Epithelial cell of prostate (primary cell): ENCODE measurements at regions not wholly inside any gene's neighbourhood (a gene's known extent, or its start where the extent isn't known, plus 50 kb on each side); places are given as distances from the start of the nearest gene placed in this dataset.
"Not testable (repeated sequence)": the region's sequence is repeated elsewhere in the genome, so short reads cannot be mapped to it uniquely, and the experiment has no call there.

Source experiments
- DNase-seq: peaks from one replicate; pipeline ENCODE4 v3.0.0-alpha.2; 2011; ENCODE audit warnings: low read depth, low spot score
- H3K27ac ChIP-seq: fragments of 450-650 bp; 2 replicates; pipeline ENCODE4 v1.5.1; 2017; ENCODE audit warnings: mild to moderate bottlenecking

GRCh38 chrX:1764883-1765364 is 150.1 kb downstream of the ASMT start:
- DNase-seq, H3K27ac ChIP-seq: not testable (repeated sequence)

- H3K27ac ChIP-seq: no peak overlapping the region
- DNase-seq: no peak
Observed at GRCh38 chrX:1767026-1767425, 152.2 kb downstream of the ASMT start.

DNA sequence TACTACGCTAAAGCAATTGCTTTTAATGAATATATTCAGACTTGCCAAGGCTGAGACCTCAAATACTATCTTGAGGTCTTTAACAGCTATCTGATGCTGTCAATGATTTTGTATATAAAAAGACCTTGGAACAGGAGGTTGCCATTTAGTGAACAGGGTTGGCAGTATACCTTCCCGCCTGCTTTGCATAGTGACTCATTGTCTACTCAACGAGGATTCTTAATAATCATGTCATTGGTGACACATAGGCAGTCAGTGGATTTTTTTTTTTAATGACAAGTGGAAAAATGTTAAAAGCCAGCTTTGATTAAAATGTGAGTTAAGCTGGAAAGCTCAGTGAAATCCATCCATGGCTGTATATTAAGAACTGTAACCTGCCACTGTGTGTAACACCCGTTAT is 164.0 kb downstream of the ASMT start:
- no peak overlapping the region for H3K27ac ChIP-seq
- no peak for DNase-seq

DNA sequence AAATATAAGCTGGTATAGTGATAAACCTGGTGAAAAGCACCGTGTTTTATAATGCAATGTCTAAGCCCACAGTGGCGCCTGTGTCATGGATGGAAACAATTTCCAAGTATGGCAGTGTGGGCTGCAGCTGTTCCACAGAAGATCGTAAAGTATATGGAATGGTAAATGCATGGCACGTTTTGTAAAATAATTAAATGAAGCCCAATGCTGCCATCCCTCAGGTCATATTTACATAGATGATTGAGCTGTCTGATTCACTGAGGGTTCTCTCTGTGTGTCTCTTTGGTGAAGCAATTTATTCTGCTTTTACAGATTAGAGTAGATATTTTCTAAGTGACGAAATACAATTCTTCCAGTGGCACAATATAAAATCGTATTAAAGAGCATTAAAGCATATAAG is 164.8 kb downstream of the ASMT start:
- DNase-seq: no peak

GRCh38 chrX:1781766-1782165 is 166.9 kb downstream of the ASMT start:
- DNase-seq: no peak

More for the DNA sequence above, 164.8 kb downstream of the ASMT start:
- H3K27ac ChIP-seq: no peak overlapping the region

GRCh38 chrX:1784773-1785172 is 169.9 kb downstream of the ASMT start:
- no peak overlapping the region for H3K27ac ChIP-seq
- no peak for DNase-seq

More at GRCh38 chrX:1781766-1782165, 166.9 kb downstream of the ASMT start:
- no peak overlapping the region for H3K27ac ChIP-seq

DNA sequence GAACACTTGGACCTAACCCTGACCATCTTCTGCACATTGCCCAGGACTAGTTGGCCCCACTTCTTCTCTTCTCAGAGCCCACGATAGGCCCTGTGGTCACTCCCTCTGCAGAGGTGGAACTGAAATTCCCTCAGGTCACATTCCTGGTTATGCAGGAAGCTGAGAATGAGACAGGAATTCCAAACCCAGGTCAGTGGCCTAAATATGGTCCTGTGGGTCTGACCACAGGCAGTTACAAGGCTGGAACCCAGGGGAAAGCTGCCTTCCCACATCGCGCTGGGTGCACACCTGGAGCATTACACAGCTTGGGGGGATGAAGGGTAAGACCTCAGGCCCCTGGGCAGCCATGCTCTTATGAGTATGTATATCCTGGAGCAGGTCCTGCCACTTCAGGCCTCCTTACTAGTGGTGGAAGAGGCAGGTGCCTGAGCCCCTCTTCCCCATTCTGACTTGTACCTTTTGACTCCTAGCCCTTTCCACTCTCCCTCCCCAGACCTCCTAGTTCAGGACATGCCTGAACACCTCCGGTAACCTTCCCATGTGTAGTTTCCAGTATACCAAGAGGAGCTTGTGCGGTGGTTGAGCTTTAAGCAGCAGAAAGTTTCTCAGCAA is 173.5 kb downstream of the ASMT start:
- DNase-seq: no peak
- H3K27ac ChIP-seq: no peak overlapping the region

- DNase-seq: no peak
- no peak overlapping the region for H3K27ac ChIP-seq
Observed at GRCh38 chrX:1792636-1793035, 177.8 kb downstream of the ASMT start.

DNA sequence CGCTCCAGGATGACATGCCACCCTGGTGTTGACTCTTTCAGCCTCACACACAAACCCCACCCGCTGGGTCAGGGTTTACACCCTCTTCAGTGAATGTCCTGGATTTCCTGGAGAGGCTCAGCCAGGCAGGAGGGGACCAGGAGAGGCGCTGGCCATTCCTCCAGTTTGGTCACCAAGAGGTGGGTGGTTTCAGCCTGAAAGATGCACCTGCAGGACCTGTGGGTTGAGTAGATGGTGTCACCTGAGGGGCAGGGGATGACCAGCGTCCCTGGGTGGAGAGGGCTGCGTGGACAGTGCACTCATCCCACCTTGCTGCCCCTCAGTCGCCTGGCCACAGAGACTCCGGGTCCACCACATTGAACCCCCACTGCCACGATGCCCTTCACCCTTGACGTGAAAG is 179.7 kb downstream of the ASMT start:
- DNase-seq: no peak
- no peak overlapping the region for H3K27ac ChIP-seq

GRCh38 chrX:1802912-1803311 is 188.1 kb downstream of the ASMT start:
- H3K27ac ChIP-seq: no peak overlapping the region
- no peak for DNase-seq

DNA sequence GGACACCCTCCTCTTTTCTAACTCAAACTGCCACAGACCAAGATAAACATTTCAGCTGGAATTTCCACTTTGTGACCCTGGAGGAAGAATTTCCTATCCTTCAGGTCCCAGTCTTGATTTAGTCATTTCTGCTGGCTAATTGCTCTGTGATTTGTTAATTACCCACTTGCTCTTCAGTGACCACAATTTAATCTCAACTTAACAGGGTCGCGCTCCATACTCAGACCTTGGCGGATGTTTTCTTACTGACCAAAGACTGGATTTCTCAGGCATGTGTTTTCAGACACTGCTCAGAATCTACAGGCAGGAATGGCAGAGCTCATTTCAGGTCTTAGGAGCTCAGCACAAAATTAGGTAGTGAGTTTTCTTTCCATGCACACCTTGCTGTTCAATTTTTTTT is 188.9 kb downstream of the ASMT start:
- no peak overlapping the region for H3K27ac ChIP-seq
- no peak for DNase-seq

GRCh38 chrX:1807301-1807731 is 192.5 kb downstream of the ASMT start:
- no peak overlapping the region for H3K27ac ChIP-seq
- no peak for DNase-seq

GRCh38 chrX:1809581-1809980 is 194.7 kb downstream of the ASMT start:
- no peak for DNase-seq
- no peak overlapping the region for H3K27ac ChIP-seq

DNA sequence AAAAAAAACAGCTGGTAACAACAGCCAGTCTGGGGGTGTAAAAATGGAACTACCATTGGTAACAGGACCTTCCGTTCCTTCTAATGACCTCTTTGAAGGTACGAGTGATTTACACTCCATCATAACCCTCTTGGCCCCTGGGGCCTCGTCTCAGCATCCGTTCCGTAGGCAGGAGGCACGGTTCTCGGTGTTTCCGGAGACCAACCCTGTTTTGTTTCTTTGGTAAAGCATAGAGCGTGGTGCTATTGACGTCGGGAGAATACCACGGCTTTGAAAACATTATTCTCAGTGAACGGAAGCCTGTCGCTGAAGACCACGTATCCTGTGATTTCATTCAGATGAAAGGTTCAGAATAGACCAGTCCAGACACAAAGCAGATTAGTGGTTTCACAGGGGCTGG is 198.9 kb downstream of the ASMT start:
- DNase-seq: no peak

DNA sequence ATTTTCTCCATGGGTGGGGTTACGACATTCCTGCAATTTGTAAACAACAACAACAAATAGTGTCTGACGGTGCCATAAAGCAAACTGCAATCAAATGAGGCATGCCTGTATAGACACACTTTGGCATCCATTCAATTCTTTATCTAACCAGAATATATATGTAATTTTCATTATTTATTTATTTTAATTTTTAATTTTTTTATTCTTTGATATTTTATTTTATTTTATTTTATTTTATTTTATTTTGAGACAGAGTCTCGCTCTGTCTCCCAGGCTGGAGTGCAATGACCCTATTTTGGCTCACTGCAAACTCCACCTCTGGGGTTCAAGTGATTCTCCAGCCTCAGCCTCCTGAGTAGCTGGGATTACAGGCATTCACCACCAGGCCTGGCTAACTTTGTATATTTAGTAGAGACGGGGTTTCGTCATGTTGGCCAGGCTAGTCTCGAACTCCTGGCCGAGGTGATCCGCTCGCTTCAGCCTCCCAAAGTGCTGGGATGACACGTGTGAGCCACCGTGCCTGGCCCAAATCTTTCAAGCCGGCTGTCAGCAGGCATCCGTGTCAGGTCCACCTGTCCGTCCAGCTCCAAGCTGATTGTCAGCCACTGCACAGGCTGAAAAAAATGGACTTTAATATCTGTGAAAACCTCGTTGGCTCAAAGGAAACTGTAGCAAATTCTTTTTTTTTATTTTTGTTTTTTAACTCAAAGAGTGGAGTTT is 200.8 kb downstream of the ASMT start:
- no peak for DNase-seq
- H3K27ac ChIP-seq: no peak overlapping the region

More for the DNA sequence above, 198.9 kb downstream of the ASMT start:
- H3K27ac ChIP-seq: no peak overlapping the region

- not testable (repeated sequence) for DNase-seq, H3K27ac ChIP-seq
Observed at GRCh38 chrX:1816387-1816982, 201.6 kb downstream of the ASMT start.

- H3K27ac ChIP-seq: no peak overlapping the region
- no peak for DNase-seq
Observed at GRCh38 chrX:1821846-1822245, 207.0 kb downstream of the ASMT start.

- no peak for DNase-seq
- H3K27ac ChIP-seq: no peak overlapping the region
Observed at GRCh38 chrX:1824855-1825254, 210.0 kb downstream of the ASMT start.

DNA sequence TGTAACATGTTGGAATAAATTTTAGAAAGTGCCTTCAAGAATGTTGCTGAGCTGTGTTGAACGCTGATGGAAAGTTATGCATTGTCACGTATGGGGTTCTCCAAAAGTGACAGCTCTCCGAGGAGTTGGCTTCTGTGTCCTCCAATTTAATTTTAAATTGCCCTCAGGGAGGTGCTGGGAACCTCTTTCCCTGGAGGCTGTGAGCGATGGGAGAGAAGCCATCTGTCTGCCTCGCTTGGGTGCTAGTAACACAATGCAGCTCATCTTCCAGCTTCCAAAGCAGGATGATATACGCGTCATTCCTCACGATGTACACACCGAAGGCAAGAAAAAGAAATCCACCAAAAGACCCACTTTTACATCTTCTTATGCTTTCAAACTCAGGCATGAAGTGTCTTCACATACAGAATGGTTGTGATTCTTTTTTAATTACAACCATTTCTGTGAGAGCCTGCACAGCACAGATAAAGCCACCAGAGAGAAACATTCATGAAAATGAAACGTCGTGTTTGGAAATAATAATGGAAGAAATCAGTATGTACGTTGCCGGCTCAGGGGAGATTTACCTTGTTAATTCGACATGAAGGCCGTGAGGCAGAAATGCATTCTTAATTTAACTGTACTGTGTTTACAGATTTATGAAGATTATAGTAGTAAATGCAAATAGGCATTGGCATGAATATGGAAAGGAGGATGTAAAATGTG is 218.9 kb downstream of the ASMT start:
- DNase-seq: no peak
- no peak overlapping the region for H3K27ac ChIP-seq

- no peak for DNase-seq
- no peak overlapping the region for H3K27ac ChIP-seq
Observed at GRCh38 chrX:1835056-1835455, 220.2 kb downstream of the ASMT start.

DNA sequence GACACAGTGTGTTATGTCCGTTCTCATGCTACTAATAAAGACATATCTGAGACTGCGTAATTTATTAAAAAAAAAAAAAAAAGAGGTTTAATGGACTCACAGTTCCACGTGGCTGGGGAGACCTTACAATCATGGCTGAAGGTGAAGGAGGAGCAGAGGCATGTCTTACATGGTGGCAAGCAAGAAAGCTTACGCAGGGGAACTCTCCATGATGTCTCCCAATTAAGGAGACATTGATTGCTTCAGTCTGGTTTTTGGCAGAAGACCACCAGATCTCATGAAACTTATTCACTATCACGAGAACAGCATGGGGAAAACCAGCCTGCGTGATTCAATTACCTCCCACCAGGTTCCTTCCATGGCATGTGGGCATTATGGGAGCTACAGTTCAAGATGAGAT is 221.8 kb downstream of the ASMT start:
- no peak overlapping the region for H3K27ac ChIP-seq
- no peak for DNase-seq
